Neutrophil (primary cell): ENCODE measurements at regions not wholly inside any gene's neighbourhood (a gene's known extent, or its start where the extent isn't known, plus 50 kb on each side); places are given as distances from the start of the nearest gene placed in this dataset.
"Not testable (repeated sequence)": the region's sequence is repeated elsewhere in the genome, so short reads cannot be mapped to it uniquely, and the experiment has no call there.

Experiments
- H3K27ac ChIP-seq: fragments of 200-600 bp; sonication (generic); 2 replicates; pipeline ENCODE4 v1.5.1; 2016; ENCODE audit warnings: mild to moderate bottlenecking, moderate library complexity
- H3K27me3 ChIP-seq: fragments of 200-600 bp; sonication (generic); 2 replicates; pipeline ENCODE4 v1.6.0; 2016; ENCODE audit warnings: mild to moderate bottlenecking
- H3K36me3 ChIP-seq: fragments of 200-600 bp; sonication (generic); 2 replicates; pipeline ENCODE4 v1.5.1; 2017
- H3K4me1 ChIP-seq, 2 experiments: fragments of 200-600 bp in 1 of 2; sonication (generic) in 1 of 2; 1 replicate in 1 of 2; 2 replicates in 1 of 2; pipeline versions ENCODE4 v1.5.1 to v1.6.1; 2013 to 2016; ENCODE audit warnings: low read depth in 1 of 2, low read length in 1 of 2, mild to moderate bottlenecking in 1 of 2, moderate library complexity in 1 of 2; ENCODE audit not compliant: control insufficient read depth in 1 of 2, insufficient read depth in 1 of 2
- H3K4me3 ChIP-seq, 2 experiments: fragments of 200-600 bp in 1 of 2; sonication (generic) in 1 of 2; 1 replicate in 1 of 2; 2 replicates in 1 of 2; pipeline ENCODE4 v1.5.1; 2013 to 2016; ENCODE audit warnings: low read depth in 1 of 2, low read length in 1 of 2, mild to moderate bottlenecking in 1 of 2, moderate library complexity in 1 of 2
- H3K9me3 ChIP-seq: fragments of 200-600 bp; sonication (generic); 2 replicates; pipeline ENCODE4 v1.5.1; 2016
- TF ChIP-seq, protein P1 (sequence below): fragments of 200-600 bp; sonication (generic); IDR thresholded peaks from 2 replicates; pipeline ENCODE4 v1.5.1; 2016; ENCODE audit warnings: antibody characterized with exemption

DNA sequence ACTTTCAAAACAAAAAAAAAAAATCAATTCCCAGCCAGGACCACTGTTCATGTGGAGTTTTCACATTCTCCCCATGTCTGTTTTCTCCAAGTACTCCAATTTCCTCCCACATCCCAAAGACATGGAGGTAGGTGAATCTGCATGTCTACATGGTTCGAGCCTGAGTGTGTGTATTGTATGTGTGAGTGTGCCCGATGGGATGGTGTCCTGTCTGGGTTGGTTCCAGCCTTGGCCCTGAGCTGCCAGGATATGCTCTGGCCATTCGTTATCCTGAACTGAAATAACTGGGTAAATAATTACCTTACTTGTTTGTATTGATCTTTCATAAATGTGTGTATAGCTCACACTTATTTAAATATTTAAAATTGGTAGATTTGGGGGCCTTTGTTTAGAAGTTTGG is 452.3 kb upstream of the RORB start:
- Histone ChIP-seq H3K27ac (no peak overlapping the region), H3K36me3 (no peaks in the 10 kb centered on the region)
- TF ChIP-seq, protein P1, sequence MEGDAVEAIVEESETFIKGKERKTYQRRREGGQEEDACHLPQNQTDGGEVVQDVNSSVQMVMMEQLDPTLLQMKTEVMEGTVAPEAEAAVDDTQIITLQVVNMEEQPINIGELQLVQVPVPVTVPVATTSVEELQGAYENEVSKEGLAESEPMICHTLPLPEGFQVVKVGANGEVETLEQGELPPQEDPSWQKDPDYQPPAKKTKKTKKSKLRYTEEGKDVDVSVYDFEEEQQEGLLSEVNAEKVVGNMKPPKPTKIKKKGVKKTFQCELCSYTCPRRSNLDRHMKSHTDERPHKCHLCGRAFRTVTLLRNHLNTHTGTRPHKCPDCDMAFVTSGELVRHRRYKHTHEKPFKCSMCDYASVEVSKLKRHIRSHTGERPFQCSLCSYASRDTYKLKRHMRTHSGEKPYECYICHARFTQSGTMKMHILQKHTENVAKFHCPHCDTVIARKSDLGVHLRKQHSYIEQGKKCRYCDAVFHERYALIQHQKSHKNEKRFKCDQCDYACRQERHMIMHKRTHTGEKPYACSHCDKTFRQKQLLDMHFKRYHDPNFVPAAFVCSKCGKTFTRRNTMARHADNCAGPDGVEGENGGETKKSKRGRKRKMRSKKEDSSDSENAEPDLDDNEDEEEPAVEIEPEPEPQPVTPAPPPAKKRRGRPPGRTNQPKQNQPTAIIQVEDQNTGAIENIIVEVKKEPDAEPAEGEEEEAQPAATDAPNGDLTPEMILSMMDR: no peak

DNA sequence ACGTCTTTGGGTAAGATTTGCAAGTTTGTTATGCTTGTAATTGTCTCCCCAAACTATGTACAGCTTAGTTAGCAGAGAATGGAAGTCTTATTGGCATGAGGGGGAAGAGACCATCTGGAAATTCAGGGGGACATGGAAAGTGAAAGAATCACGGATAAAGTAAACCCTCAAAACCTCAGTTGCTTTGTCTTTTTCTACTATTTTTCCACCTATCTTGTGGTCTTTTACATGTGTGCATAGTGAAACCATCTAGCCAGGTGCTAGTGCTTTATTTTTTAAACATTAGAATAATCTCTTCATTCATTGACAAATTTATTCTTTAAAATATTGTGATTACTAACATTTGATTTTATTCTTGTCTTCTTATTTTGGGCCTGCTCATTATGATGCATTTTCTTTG is 441.1 kb upstream of the RORB start:
- no peaks in the 10 kb centered on the region for H3K36me3 ChIP-seq
- H3K4me1 ChIP-seq: no peaks in the 10 kb centered on the region
- H3K27me3 ChIP-seq: no peaks in the 10 kb centered on the region
- TF ChIP-seq, protein P1: no peak
- H3K4me3 ChIP-seq: no peak overlapping the region
- no peaks in the 10 kb centered on the region for H3K9me3 ChIP-seq
- H3K27ac ChIP-seq: no peak overlapping the region

More for the DNA sequence above, 452.3 kb upstream of the RORB start:
- Histone ChIP-seq H3K4me3 (no peak overlapping the region), H3K27me3 (no peaks in the 10 kb centered on the region), H3K9me3 (no peaks in the 10 kb centered on the region), H3K4me1 (no peaks in the 10 kb centered on the region)

DNA sequence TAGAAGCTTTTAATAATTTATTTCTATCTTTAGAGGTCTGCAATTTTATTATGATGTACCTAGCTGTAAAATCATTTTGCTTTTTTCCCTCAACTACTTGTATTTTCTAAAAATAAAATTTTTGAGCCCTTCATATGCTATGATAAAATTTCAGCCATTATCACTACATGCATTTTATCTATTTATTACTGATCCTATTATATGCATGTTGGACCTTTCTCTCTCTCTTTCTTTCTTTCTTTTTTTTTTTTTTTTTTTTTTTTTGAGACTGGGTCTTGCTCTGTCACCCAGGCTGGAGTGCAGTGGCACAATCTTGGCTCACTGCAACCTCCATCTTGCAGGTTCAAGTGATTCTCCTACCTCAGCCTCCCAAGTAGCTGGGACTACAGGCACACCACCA is 440.1 kb upstream of the RORB start:
- not testable (repeated sequence) for H3K36me3 ChIP-seq, H3K4me1 ChIP-seq, H3K4me3 ChIP-seq, H3K27me3 ChIP-seq, H3K9me3 ChIP-seq, H3K27ac ChIP-seq

DNA sequence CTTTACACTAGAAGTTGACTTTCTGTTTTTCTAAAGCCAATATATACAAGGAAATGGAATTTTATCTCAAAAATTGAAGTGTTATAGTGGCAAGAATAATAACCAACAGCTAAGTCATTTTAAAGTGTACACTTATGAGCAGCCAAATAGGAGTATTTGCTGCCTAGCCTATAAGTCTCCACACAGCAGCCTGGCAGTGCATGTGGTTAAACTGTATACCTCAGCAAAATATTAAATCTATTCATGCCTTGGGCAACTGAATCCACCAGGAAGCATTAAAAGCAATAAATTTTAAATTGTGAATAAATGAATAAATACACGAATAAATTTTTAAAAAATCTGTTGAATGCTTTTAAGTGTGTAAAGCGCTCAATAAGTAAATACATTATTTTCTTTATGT is 432.4 kb upstream of the RORB start:
- TF ChIP-seq, protein P1: no peak
- H3K4me1 ChIP-seq: no peaks in the 10 kb centered on the region
- no peaks in the 10 kb centered on the region for H3K9me3 ChIP-seq

DNA sequence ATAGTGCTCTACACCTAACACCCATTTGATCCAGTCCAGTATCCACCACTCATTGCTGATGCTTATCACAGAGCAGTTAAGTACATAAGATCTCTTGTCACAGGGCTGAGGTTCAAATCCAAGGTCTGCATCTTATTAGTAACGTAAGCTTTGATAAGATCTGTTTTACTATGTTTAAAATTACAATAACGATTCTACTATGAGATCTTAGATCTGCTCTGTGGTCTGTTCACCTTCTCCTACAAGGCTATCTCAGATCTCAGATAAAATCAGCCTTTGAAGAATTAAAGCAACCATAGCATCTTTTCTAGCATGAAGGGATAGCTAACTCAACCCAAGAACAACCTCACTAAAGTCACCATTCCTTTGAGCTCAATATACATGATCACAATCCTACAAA is 431.0 kb upstream of the RORB start:
- H3K4me1 ChIP-seq: no peaks in the 10 kb centered on the region
- TF ChIP-seq, protein P1: no peak
- H3K27me3 ChIP-seq: no peaks in the 10 kb centered on the region
- H3K4me3 ChIP-seq: no peak overlapping the region
- H3K27ac ChIP-seq: no peak overlapping the region
- H3K36me3 ChIP-seq: no peaks in the 10 kb centered on the region
- H3K9me3 ChIP-seq: no peaks in the 10 kb centered on the region

More for the DNA sequence above, 432.4 kb upstream of the RORB start:
- no peak overlapping the region for H3K4me3 ChIP-seq
- no peaks in the 10 kb centered on the region for H3K27me3 ChIP-seq
- H3K36me3 ChIP-seq: no peaks in the 10 kb centered on the region
- no peak overlapping the region for H3K27ac ChIP-seq

DNA sequence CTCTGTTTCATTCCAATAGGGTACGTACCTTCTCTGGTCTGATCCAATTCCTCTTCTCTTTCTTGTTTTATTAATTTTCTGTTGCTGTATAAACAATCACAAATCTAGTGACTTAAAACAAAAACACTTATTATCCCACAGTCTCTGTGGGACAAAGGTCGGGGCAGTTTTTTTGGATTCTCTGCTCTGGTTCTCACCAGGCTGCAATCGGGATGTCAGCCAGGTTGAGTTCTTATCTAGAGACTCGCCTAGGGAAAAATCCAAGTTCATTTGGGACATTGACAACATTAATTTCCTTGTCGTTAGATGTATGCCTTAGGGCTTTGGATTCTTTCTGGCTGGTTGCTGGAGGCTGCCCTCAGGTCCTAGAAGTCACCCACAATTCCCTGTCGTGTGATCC is 430.5 kb upstream of the RORB start:
- Histone ChIP-seq H3K4me3 (no peak overlapping the region), H3K36me3 (no peaks in the 10 kb centered on the region), H3K4me1 (no peaks in the 10 kb centered on the region), H3K9me3 (no peaks in the 10 kb centered on the region), H3K27ac (no peak overlapping the region), H3K27me3 (no peaks in the 10 kb centered on the region)
- TF ChIP-seq, protein P1: no peak
